ENCODE measurements at regions not wholly inside any gene's neighbourhood (a gene's known extent, or its start where the extent isn't known, plus 50 kb on each side); places are given as distances from the start of the nearest gene placed in this dataset.

DNA sequence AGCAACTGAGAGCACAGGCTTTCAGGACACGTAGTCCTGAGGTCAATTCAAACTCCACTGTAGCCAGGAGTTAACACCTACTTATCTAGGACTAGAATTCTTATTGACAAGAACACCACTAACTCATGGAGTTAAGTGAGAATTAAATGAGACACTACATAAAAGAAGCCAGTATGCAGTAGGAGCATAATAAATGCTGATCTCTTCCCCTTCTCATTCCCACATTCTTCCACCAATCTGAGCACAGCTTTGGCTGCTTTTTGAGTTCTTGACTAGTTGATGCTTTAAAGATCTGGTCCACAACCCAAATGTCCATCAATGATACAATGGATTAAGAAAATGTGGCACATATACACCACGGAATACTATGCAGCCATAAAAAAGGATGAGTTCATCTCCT lies 55.2 kb downstream of the TTC32 start:
- TF ChIP-seq, protein P1, sequence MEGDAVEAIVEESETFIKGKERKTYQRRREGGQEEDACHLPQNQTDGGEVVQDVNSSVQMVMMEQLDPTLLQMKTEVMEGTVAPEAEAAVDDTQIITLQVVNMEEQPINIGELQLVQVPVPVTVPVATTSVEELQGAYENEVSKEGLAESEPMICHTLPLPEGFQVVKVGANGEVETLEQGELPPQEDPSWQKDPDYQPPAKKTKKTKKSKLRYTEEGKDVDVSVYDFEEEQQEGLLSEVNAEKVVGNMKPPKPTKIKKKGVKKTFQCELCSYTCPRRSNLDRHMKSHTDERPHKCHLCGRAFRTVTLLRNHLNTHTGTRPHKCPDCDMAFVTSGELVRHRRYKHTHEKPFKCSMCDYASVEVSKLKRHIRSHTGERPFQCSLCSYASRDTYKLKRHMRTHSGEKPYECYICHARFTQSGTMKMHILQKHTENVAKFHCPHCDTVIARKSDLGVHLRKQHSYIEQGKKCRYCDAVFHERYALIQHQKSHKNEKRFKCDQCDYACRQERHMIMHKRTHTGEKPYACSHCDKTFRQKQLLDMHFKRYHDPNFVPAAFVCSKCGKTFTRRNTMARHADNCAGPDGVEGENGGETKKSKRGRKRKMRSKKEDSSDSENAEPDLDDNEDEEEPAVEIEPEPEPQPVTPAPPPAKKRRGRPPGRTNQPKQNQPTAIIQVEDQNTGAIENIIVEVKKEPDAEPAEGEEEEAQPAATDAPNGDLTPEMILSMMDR (IDR thresholded peaks at IDR 0.05) = no peak
- no peak for TF ChIP-seq POLR2A (IDR thresholded peaks at IDR 0.05)
